Tibial nerve (tissue), 3 donors: ENCODE measurements at regions not wholly inside any gene's neighbourhood (a gene's known extent, or its start where the extent isn't known, plus 50 kb on each side); places are given as distances from the start of the nearest gene placed in this dataset.

Experiments
- CTCF ChIP-seq, 5 experiments: fragments of 200-600 bp in 3 of 5; fragments of 450-650 bp in 2 of 5; sonication (generic) in 3 of 5; IDR thresholded peaks; one replicate each; pipeline ENCODE4 v1.5.1; 2016 to 2019; ENCODE audit warnings: antibody characterized with exemption in 5 of 5, mild to moderate bottlenecking in 3 of 5, moderate library complexity in 2 of 5
- POLR2A ChIP-seq, 2 donors: fragments of 450-650 bp; IDR thresholded peaks; one replicate each; pipeline ENCODE4 v1.6.1; 2017; ENCODE audit warnings: antibody characterized with exemption in 2 of 2, mild to moderate bottlenecking in 2 of 2, moderate library complexity in 2 of 2

GRCh38 chr5:171571663-171572062, 152.2 kb downstream of the FGF18 start:
- TF ChIP-seq CTCF (IDR thresholded peaks at IDR 0.05) (no peak), POLR2A (IDR thresholded peaks at IDR 0.05) (no peak)
